ENCODE measurements at regions not wholly inside any gene's neighbourhood (a gene's known extent, or its start where the extent isn't known, plus 50 kb on each side); places are given as distances from the start of the nearest gene placed in this dataset.

DNA sequence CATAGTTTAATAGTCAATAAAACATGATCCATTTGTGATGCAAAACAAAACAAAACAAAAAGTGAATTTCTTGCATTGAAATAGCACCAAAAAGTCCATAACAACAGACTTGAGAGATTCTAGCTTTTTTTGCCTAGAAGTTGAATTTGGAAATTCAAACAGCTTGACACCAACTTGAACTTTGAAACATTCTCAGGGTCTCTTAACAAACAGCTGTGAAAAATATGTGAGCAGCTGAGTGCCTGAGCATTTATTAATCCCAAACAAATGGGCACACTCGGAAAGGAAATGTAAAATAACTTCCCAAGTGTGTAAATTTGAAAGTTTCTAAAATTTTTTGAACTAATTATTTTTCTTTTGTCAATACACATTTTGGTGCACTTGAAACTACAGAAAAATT, 56.0 kb upstream of the HMHB1 start:
- TF ChIP-seq, protein P1, sequence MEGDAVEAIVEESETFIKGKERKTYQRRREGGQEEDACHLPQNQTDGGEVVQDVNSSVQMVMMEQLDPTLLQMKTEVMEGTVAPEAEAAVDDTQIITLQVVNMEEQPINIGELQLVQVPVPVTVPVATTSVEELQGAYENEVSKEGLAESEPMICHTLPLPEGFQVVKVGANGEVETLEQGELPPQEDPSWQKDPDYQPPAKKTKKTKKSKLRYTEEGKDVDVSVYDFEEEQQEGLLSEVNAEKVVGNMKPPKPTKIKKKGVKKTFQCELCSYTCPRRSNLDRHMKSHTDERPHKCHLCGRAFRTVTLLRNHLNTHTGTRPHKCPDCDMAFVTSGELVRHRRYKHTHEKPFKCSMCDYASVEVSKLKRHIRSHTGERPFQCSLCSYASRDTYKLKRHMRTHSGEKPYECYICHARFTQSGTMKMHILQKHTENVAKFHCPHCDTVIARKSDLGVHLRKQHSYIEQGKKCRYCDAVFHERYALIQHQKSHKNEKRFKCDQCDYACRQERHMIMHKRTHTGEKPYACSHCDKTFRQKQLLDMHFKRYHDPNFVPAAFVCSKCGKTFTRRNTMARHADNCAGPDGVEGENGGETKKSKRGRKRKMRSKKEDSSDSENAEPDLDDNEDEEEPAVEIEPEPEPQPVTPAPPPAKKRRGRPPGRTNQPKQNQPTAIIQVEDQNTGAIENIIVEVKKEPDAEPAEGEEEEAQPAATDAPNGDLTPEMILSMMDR (IDR thresholded peaks at IDR 0.05; ENCODE audit: low read depth, low read length) = no peak
- no peak overlapping the region for H3K4me3 ChIP-seq (replicated peaks in 1 of 2; ENCODE audit: low read depth in 2 of 2, low read length in 2 of 2)
- DNase-seq (ENCODE audit: low read depth in 2 of 2) = no peak

DNA sequence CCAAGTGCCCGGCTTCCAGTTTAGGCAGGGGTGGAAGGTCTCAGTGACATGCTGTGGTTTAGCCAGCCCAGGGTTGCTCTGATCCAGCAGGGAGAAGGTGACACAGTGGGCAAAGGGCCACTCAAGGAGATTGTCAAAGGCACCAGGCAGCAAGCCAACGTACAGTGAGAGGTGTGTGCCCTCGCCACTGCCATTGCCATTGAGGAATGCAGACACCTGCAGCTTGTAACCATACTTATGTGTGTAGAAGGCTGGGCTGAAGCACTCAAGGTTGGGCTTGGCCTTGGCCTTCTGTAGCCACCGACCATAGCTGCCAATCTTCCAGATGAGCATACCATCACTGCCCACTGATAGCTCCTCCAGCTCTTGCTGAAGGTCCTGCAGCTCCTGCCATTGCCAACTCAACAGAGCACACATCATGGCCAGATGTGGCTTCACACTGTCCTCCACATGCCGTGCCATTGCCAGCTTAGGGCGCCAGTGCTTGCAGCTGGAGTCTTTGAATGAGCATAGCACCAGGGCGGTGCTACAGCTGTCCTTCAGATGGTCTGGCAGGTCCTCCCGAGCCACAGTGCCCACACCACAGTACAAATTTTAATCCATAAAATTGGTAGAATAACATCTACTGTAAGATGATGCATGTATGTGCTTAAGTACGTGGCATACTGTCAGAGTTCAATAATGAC, 59.7 kb upstream of the HMHB1 start:
- DNase-seq (ENCODE audit: low read depth in 2 of 2) = no peak
- no peak overlapping the region for H3K4me3 ChIP-seq (replicated peaks in 1 of 2; ENCODE audit: low read depth in 2 of 2, low read length in 2 of 2)
- TF ChIP-seq, protein P1 (IDR thresholded peaks at IDR 0.05; ENCODE audit: low read depth, low read length) = no peak

DNA sequence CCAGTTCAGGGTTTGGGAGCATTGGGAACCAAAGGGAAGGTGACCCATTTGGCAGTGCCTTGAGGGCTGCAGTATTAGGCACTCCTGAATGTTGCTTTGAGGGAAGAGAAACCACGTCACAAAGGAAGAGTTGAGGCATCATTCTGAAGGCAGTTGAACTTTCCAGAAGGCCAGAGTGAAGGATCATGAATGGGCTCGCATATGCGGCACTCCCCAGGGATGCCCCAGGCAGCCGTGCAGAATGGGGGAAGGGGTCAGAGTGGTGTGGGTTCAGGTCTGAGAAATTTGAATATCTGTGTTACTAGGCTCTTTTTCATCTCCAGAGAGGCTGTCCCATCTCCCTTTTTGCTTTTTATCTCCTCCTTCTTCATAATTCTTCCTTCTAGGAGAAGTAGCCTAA, 60.6 kb upstream of the HMHB1 start:
- DNase-seq (ENCODE audit: low read depth in 2 of 2) = no peak

DNA sequence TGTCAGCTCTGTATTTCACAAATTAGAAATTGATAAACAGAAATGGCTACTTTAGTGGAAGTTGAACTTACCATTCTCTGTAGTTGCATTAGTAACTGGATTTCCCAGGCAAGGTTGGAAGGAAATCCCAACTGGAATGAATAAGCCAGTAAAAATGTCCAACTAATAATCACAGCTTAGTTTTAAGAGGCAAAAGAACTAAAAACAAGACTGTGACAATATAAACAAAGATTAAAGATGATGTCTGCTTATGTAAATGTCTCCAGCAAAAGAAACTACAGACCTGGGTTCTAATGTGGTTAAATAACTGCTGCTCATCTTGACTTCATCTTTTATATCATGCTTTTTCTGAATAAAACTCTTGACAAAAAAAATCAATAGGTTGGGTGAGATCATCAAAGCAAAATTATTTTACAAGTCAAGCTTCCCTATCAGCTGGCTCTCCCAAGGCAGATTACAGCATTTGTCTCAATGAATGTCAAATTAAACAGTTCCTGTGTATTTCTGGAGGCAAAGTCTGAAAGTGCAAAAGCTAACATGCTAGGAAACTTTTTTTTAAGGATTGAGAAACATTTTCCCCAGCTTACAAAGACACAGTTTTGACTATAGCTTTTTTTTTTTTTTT, 62.3 kb upstream of the HMHB1 start:
- no peak for DNase-seq (ENCODE audit: low read depth in 2 of 2)
- TF ChIP-seq, protein P1 (IDR thresholded peaks at IDR 0.05; ENCODE audit: low read depth, low read length) = no peak
- no peak overlapping the region for H3K4me3 ChIP-seq (replicated peaks in 1 of 2; ENCODE audit: low read depth in 2 of 2, low read length in 2 of 2)

More for the DNA sequence above, 60.6 kb upstream of the HMHB1 start:
- TF ChIP-seq, protein P1 (IDR thresholded peaks at IDR 0.05; ENCODE audit: low read depth, low read length) = no peak
- H3K4me3 ChIP-seq (replicated peaks in 1 of 2; ENCODE audit: low read depth in 2 of 2, low read length in 2 of 2) = no peak overlapping the region

DNA sequence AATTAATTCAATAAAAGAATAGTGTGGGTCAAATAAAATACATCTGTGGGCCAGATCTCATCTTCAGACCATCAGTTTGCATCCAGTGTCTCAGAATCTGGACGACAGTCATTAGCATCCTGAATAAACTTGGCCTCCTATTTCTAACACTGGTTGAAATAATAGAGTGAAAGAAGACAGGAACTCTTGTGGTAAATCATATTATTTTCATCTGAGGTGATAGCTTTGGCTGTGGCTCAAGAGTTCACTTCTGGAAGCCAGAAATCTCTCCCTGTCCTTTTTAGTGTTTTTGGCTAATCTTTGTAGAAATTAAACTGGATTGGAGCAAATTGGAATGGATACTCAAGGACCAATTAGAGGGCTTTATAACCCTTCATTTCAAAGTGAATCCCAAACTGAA, 63.4 kb upstream of the HMHB1 start:
- TF ChIP-seq, protein P1 (IDR thresholded peaks at IDR 0.05; ENCODE audit: low read depth, low read length) = no peak
- no peak for DNase-seq (ENCODE audit: low read depth in 2 of 2)
- H3K4me3 ChIP-seq (replicated peaks in 1 of 2; ENCODE audit: low read depth in 2 of 2, low read length in 2 of 2) = no peak overlapping the region

DNA sequence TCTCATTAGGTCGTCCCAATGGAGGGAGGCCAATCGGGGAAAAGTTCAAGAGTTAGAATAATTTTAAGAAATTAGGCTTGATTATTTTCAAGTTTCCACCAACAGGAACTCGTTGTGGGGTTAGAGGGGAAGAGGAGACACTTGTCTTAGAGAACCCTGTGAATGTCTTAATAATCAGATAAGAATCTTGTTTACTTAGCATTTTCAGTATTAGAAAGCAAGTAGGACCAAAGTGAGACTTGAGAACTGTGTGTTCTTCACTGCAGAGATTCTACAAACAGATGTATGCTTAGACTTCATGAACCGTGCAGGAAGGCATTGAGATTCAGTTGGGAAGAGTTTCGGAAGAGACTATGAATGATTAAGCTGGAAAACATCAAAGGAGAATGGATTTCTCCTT, 69.0 kb upstream of the HMHB1 start:
- TF ChIP-seq, protein P1 (IDR thresholded peaks at IDR 0.05; ENCODE audit: low read depth, low read length) = no peak
- no peak overlapping the region for H3K4me3 ChIP-seq (replicated peaks in 1 of 2; ENCODE audit: low read depth in 2 of 2, low read length in 2 of 2)
- DNase-seq (ENCODE audit: low read depth in 2 of 2) = no peak

All from cardiac fibroblast (primary cell).